GM21381 (cell line): ENCODE measurements at regions not wholly inside any gene's neighbourhood (a gene's known extent, or its start where the extent isn't known, plus 50 kb on each side); places are given as distances from the start of the nearest gene placed in this dataset.

ENCODE experiments used
- ATAC-seq: cut with Tn5 transposase; IDR thresholded peaks from one replicate; pipeline ENCODE4 v1.9.1; 2021; ENCODE audit warnings: mild to moderate bottlenecking, moderate library complexity; ENCODE audit not compliant: unreplicated experiment

DNA sequence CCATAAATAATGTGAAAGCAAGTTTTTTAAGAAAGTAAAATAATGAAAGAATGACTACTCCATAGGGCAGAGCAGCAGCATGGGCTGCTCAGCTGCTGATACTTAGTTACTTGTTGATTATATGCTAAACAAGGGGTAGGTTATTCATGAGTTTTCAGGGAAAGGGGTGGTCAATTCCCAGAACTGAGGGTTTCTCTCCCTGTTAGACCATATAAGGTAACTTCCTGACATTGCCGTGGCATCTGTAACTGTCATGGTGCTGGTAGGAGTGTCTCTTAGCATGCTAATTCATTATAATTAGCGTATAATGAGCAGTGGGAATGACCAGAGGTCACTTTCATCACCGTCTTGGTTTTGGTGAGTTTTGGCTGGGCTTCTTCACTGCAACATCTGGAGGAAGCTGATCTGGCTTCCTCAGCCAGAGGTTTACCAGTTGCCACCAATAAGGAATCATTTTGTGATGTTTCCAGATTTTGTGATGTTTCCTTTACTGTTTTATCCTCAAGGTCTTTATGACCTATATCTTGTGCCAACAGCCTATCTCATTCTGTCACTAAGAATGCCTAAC, 121.8 kb upstream of the CHL1 start:
- ATAC-seq, result no peak

DNA sequence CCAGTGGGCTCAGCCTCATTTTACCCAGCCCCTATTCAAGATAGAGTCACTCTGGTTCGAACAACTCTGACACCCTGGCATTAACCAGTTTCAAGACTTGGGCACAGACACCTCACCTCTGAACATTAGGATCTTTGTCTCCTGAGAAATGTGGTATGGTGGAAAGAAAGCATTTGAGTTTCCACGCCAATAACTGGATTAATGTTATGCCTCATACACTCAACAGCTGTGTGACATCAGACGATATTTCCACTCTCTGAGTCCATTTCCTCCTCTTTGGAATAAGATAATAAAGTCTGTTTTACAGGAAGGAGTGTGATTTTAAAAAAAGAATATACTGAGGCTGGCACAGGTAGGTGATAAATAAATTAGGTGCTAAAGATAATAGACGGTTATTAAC, 121.3 kb upstream of the CHL1 start:
- no peak for ATAC-seq

DNA sequence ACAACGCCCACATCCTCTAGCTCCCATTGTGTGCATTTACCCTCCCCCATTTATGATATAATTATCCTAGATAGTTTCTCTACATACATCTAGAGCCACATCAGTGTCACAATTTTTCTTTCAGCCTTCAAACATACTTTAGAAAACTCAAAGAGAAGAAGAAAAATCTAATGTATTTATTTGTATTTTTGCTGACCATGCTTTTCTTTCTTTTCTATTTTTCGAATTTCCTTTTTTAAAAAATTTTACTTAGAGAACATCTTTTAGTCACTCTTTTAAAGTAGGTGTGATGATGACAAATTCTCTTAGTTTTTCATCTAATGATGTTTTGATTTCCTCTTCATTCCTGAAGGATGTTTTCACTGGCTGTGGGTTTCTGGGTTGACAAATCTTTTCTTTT, 117.0 kb upstream of the CHL1 start:
- no peak for ATAC-seq

DNA sequence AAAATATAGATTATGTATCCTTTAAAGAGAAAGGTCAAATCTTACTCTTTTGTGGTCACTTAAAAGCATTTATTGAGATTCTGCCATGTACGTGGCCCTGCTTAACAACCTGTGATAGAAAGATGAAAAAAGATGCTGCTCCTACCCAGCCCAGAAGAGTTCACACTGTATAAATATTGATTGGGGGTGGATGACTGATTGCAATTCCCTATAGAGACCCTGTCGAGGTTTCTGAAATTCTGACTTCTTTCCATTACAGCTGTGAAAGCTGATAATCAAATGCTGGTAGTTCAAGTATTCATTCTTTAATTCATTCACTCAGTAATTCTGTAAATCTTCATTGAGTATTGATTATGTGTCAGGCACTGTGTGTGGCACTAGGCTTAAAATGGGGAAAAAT, 114.1 kb upstream of the CHL1 start:
- ATAC-seq, result no peak

DNA sequence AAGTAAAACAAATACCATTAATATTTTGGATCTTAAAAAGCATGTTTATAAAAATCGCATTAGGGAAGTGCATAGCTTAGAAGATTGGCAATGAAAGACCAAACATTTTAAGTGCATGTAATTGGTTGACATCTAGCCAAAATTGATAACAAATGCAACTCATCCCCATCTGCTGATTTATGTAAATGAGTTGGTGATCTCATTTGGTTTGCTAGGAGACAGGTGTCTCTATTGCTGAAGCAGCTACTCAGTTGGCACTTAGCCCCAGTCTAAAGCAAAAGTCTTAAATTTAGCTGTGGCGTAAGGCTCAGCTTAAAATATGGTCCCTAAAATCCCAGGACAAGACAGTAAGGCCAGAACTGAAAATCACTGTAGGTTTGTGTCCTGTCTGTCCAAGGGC, 113.5 kb upstream of the CHL1 start:
- ATAC-seq, result no peak

DNA sequence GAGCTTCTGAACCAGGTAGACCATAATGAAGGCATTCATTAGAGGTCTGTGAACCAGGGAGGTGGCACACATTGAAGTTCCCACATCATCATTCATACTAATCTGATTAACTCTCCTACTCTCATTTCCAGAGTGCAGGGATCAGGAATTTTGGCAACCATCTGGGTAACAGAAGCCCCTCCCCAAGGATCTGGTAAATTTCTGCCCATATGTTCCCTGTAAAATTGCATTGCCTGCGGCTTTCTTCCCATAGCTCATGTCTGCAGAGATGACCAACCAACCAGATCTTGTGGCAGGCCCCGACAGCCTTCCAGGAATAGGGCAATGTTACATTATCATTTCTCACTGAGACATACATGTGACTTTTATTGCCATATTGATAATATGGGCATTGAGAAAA, 111.4 kb upstream of the CHL1 start:
- no peak for ATAC-seq

DNA sequence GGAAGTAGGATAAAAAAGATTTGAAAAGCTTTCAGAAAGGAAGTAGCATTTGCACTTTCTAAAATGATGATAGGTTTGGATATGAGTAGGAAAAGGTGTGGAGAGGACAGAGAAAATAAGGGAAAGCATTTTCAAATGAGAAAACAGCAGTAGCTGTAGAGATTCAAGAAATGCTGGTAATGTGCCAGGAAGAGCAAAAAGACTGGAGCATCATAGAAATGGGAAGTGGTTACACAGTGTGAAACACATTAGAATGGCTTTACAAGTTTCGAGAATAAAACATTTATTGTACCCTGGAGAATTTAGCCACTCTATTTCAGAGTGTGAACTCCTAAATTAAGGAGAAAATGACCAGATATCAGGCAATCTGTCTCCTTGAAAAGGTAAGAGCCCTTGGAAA, 108.3 kb upstream of the CHL1 start:
- ATAC-seq, result no peak

DNA sequence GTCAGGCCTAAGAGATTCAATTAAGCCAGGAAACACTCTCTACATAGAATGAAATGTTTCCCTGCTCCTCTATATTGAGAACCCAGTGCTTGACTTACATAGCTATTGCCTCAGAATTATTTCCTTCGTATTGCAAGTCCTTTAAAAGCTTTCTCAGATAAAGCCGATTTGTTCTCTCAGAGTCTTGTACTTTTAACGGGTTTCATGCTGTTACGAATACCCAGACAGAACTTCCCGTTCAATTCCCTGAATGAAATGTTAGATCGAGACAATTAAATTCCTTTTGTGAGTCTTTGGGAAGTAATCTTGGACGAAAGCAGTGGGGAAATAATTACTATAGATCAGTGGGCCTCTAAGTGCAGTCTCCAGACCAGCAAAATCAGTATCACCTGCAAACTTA, 102.8 kb upstream of the CHL1 start:
- ATAC-seq, result no peak

DNA sequence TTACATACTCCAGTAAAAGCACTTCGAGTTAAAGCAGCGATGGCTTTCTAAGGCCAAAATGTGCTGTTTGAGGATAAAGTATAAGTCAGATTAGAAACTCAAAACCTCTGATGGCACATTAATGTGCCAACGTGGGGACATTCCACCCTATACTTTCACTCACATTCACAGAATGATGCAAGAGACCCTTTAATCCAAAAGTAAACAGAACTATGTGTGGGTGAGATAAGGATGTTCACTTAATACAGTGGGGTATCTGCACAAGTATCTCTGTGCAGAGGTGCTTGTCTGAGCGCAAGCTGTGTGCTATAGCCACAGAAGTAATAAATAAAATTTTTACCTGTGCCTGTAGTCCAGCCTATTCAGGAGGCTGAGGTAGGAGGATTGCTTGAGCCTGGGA, 100.3 kb upstream of the CHL1 start:
- no peak for ATAC-seq

DNA sequence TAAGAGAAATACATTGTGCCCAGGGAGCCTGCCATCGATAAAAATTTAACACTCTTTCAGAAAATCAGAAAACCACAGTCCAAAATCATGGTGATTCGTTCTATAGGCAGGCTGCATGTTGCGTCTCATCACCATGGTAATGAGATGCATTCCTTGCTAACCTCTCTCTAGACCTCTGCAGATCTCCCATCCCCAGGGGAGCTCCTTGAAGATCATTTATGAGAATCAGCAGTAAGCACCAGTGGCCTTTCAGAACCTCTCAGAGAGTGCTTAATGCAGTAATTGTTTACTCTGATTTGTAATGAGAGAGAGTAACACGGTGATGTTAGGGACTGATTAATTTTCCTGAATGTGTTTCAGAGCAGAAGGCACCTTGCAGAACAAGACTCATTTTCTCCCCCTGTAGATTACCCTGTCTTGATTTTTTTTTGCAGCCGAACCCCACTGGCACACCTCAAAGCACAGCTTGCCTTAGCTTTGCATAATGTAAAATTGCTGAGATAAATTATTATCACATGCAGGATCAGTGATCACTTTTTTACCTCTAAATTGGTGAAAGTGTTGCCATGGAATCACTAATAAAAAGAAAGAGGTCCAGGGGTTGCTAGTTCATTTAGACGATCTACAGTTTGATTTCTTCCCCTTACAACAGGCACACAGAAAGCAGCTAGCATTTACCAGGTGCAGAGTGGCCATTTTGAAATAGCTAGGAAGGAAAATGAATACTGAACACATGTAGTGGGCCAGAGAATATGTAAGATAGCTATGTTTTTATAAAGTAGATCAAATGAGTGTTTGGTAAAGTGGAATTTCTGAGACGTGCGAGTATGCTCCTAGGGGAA, 98.9 kb upstream of the CHL1 start:
- ATAC-seq, result no peak

DNA sequence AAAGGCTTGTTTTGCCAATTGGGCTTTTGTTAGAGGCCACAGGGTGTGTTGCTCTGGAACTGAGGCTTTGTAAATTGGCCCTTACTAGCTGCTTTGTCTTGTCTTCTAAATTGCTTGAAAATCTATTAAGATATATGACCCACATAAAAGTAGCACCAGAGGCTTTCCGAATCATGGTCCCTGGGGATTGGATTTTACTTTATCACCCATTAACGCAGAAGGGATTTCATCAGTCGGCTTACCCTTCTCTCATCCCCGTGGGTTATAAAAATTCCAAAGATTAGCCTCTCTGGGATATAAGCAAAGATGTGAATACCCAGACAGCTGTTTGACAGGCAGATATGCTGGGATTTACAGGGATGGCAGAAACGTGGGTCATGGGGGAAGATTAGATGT, 98.3 kb upstream of the CHL1 start:
- ATAC-seq, result no peak

DNA sequence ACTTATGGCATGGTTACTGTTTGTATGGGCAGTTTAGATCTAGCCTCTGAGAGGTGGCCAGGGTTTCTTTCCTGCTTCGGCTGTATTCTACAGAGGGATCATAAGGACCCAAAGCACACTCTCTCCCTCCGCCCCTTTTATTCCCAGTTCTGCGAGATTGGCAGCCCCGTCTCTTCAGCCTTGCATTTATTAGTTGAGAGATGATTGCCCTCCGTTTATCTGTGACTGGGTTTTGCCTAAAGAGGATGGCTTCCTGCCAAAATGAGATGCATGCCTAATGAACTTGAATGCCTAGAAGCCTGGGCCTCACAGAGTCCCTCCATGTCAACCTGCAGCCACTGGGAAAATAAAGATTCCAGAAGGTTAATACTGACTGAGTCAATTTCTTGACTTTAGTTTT, 97.1 kb upstream of the CHL1 start:
- ATAC-seq, result no peak

DNA sequence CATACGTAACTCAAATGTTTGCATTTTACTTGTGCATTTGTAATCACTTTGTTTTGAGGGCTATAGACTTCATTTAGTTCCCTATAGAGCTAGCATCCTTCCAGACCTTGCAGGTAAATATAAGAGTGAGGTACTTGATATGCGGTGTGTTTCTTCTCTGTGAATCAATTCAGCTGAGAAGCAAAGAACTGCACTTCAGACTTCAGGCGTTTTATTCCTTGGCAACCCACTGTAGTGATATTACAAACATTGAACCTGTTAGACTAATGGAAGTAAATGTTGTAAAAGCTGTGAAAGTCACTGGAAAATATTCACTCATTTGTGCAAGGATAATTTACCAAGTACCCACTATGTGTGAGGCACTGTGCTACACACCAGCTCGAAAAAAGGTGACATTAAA, 94.1 kb upstream of the CHL1 start:
- no peak for ATAC-seq

DNA sequence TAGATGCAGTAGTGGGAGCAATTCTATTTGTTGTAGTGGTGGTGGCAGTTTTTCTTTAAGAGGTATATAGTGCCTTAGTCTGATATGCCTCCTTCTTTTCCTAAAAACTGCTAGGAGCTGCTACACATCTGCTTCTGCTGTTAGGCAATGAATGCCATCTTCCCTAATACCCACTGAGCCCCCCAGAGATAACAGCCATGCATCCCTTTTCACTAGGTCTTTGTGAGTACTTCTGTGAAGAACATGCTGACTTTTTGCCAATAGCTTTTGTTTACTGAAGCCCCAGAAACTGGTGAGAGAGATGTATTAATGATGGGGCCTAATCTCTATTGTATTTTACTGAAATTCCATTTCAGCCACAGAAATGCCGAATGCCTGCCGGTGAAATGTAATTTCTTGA, 92.6 kb upstream of the CHL1 start:
- ATAC-seq, result no peak

DNA sequence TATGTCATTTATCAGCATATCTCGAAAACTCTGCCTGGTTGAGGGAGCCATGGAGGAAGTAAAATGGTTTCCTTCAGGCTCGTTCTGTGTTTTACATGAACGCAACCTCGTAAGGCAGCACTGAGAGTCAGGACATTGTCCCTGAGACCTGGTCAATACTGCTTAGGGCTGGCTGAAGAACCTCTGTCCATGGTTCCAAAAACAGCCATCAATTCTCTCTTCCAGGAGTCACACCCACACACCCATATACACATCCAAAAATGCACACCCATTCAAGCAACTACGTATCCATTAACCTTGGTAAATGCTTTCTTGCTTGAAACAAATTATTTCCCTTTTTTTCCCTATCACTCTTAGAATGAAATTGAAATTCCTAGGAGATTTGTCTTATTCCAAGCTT, 91.0 kb upstream of the CHL1 start:
- ATAC-seq, result no peak

DNA sequence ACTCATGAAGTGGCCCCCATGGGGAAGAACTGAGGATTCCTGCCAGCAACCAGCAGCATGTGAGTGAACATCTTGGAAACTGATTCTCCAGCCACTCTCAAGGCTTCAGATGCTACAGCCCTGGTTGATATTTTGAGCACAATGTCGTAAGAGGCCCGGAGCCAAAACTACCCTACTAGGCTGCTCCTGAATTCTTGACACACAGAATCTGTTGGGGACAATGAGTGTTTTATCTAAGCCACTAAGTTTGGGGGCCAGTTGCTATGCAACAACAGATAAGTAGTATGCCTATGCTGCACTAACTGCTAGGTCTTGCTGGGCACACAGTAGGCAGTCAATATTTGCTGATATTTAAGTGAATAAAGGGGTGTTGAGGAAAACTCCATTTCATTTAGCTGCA, 89.9 kb upstream of the CHL1 start:
- ATAC-seq, result no peak

DNA sequence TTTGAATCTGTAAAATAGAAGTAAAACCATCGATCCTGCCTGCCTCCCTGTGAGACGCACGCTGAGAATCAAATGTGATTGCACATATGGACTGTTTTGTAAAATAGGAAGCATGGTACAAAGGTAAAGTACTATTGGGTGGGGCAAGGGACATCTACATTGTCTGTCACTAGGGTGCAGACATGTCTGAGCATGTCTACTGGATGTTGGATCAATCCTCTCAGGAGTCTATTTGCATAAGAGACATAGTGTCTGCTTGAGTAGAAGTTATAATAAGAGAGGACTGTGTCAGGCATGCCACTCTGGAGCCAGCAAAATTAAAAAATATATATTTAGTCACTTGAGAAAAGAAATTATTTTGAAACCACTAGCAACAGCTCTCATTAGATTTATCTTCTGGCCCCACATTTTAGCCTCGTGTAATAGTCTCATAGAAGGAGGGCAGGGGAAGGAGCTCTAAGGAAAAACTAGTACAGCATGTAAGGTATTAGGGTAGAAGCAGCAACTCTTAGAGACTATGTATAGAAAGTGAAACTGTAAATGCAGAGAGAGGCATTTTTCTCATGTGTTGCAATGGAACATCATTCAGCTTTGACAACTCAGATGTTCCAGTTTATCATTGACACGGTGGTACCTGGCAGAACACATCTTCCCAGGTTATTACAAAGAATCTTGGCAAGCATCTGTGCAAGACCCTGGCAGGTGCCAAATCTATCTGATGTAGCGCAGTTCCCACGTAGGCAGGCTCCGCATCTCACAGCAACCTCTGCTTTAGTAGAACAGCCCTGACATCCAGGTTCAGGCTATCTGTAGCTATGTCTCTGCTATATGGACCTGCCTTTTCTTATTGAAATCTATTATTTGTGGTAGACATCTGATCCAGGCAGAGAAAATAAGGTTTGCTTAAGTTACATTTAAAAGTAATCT, 85.2 kb upstream of the CHL1 start:
- peak; percentile 66 for ATAC-seq

DNA sequence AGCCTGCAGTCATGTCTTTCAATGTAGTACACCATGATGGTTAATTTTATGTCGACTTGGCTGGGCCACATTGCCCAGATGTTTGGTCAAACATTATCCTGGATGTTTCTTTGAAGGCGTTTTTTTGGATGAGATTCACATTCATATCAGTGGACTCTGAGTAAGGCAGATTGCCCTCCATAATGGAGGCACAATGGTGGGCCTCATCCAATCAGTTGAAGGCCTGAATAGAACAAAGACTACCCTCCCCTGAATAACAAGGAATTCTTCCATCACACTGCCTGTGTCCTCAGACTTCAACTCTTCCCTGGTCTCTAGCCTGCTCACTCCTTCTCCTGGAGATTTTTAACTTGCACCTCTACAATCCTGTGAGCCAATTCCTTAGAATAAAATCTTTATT, 83.8 kb upstream of the CHL1 start:
- no peak for ATAC-seq

DNA sequence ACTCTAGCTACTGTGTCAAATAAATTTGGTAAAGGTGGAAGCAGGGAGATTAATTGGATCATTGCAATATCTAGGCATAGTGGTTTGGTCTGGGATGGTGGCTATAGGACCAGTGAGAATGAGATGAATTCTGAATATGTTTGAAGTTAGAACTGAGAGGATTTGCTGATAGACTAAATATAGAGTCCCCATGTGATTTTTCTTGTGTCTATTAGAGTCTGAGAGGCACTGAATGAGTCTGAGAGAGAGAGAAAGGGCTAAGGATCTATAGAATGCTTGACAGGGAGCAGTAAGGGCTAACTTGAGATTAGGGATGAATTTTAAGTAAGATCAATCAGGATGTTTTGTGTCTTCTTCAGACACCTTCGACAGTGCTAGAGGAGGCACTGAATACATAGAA, 77.9 kb upstream of the CHL1 start:
- ATAC-seq, result no peak

DNA sequence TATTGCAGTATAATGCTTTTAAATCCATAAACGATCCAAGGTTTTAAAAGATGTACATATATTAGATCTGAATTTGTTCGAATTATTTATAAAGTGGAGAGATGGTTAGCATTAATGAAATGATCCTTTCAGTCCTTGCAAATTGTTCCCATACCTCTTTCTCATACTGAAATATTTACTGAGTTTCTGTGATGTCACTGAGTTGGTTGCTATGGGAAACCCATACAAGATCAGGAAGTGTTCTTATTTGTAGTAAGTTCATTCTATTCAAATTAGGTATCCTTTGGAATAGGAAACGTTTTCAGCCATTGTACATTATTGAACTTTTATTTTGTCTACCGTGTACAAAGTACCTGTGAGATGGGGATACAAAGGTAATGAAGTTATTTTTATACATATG, 73.2 kb upstream of the CHL1 start:
- ATAC-seq, result no peak

DNA sequence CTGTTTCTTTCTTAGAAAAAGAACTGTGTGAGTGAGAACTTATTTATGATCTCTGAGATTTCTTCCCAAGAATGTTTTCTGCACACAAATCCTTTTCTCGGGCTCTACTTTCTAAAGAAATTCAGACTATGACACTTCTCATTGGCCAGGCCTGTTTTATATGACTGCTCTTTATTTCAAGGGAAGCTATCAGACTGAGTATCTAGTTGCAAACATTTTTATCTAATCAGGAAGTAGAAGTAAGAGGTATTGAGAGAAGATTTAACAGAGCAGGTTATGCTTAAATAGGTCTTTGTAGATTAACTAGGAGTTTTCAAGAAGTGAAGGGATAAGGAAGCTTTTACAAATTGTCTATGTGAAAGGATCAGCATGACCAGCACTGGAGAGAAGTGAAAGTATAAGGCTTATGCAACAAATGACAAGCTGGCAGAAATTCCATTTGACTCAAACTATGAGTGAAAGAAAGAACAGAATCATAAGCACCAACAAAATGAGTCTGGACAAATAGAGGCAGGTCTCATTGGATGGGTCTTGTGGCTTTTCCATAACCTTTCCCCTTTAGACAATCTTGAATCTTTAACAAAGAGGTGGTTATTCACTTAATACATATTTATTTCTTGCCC, 71.9 kb upstream of the CHL1 start:
- ATAC-seq, result peak; percentile 48
